ENCODE measurements at regions not wholly inside any gene's neighbourhood (a gene's known extent, or its start where the extent isn't known, plus 50 kb on each side); places are given as distances from the start of the nearest gene placed in this dataset.

GRCh38 chr18:32542221-32542798 is 71.6 kb upstream of the GAREM1 start:
- DNase-seq = no peak

- no peak for DNase-seq
These were observed 60.4 kb upstream of the GAREM1 start for GRCh38 chr18:32530947-32531651.

- no peak for DNase-seq
These were observed 59.2 kb upstream of the GAREM1 start for GRCh38 chr18:32529722-32530420.

- DNase-seq = no peak
These were observed 50.1 kb upstream of the GAREM1 start for GRCh38 chr18:32520771-32521170.
